ENCODE measurements at regions not wholly inside any gene's neighbourhood (a gene's known extent, or its start where the extent isn't known, plus 50 kb on each side); places are given as distances from the start of the nearest gene placed in this dataset.
"Not testable (repeated sequence)": the region's sequence is repeated elsewhere in the genome, so short reads cannot be mapped to it uniquely, and the experiment has no call there.

DNA sequence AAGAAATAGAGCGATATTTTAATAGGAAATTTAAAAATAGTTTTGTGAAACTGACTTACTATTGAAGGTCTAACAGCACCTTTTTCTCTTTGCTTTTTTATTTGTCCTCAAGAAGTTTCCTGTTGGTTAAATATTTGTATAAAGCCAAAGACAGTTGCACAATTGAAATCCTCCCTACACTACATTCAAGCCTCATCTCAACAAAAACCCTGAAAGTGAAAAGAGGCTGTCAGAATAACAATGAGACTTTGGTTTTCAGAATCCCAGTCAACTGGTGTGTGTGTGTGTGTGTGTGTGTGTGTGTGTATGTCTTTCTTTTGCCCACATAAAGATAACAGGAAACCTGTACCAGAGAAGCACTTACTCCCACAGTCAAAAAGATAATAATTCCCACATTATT lies 313.6 kb upstream of the FRG1 start:
- H3K36me3 ChIP-seq (ENCODE audit: control insufficient read depth in 2 of 2, extremely low read depth in 1 of 2, insufficient read depth in 1 of 2, low read length in 1 of 2); H3K4me1 ChIP-seq (ENCODE audit: control insufficient read depth in 1 of 2, extremely low read depth in 1 of 2, insufficient read depth in 2 of 2, low read length in 2 of 2); CTCF ChIA-PET; POLR2A ChIA-PET; H3K4me3 Mint-ChIP-seq; H3K9me3 Mint-ChIP-seq; H3K4me3 ChIP-seq (ENCODE audit: control insufficient read depth in 1 of 2, extremely low read depth in 1 of 2, low read length in 1 of 2); DNase-seq; H3K27ac Mint-ChIP-seq; H3K9me3 ChIP-seq; ATAC-seq (replicated peaks in 1 of 4); H3K27ac ChIP-seq (ENCODE audit: low read length); H3K27me3 ChIP-seq (replicated peaks in 1 of 2; ENCODE audit: control insufficient read depth in 2 of 2, extremely low read depth in 1 of 2, insufficient read depth in 2 of 2, low read length in 1 of 2); H3K27me3 Mint-ChIP-seq; H3K4me1 Mint-ChIP-seq; H3K36me3 Mint-ChIP-seq: not testable (repeated sequence)
- WGBS (ENCODE audit: insufficient coverage), result no CpG with 5 or more reads among the region's 1 CpG

- H3K4me1 Mint-ChIP-seq; H3K4me3 Mint-ChIP-seq; H3K9me3 ChIP-seq; H3K4me1 ChIP-seq (ENCODE audit: control insufficient read depth in 1 of 2, extremely low read depth in 1 of 2, insufficient read depth in 2 of 2, low read length in 2 of 2); H3K27ac Mint-ChIP-seq; POLR2A ChIA-PET; H3K9me3 Mint-ChIP-seq; H3K36me3 ChIP-seq (ENCODE audit: control insufficient read depth in 2 of 2, extremely low read depth in 1 of 2, insufficient read depth in 1 of 2, low read length in 1 of 2); H3K4me3 ChIP-seq (ENCODE audit: control insufficient read depth in 1 of 2, extremely low read depth in 1 of 2, low read length in 1 of 2); H3K36me3 Mint-ChIP-seq; DNase-seq; ATAC-seq (replicated peaks in 1 of 4); H3K27me3 ChIP-seq (replicated peaks in 1 of 2; ENCODE audit: control insufficient read depth in 2 of 2, extremely low read depth in 1 of 2, insufficient read depth in 2 of 2, low read length in 1 of 2); CTCF ChIA-PET; H3K27me3 Mint-ChIP-seq; H3K27ac ChIP-seq (ENCODE audit: low read length): not testable (repeated sequence)
- no CpG with 5 or more reads among the region's 3 CpGs for WGBS (ENCODE audit: insufficient coverage)
Observed at GRCh38 chr4:189629733-189630132, 310.9 kb upstream of the FRG1 start.

DNA sequence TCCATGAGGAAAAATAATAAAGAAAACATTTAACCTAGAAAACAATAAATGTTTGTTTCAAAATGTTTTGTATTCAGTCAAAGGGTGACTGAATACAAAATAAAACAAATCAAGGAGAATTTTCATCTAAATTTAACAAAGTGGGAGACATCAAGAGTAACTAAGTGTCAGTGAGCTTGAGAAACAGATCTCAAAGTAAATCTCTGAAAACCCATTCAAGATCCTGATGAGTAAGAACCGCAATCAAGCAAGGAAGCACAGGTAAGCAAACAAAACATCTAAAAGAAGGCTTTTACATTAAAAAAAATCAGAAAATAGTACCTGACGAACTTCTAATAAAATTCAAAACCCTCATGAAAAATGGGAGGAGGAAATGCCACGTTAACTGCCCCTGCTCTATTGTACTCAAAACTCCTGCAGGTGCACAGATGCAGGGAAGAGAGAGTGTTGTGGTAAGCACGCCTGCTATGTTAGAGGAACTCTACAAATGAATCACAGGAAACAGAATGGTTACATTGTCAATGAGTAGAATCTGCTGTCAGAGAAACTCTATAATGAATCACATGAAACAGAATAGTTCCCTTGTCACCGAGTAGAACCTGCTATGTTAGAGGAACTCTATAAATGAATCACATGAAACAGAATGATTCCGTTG lies 309.6 kb upstream of the FRG1 start:
- WGBS (ENCODE audit: insufficient coverage), result 60% methylated on average over 1 of the region's 6 CpGs

DNA sequence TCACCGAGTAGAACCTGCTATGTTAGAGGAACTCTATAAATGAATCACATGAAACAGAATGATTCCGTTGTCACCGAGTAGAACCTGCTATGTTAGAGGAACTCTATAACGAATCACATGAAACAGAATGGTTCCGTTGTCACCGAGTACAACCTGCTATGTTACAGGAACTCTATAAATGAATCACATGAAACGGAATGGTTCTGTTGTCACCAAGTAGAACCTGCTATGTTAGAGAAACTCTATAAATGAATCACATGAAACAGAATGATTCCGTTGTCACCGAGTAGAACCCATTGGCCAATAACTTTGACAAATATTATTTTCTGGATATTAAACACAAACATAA lies 309.1 kb upstream of the FRG1 start:
- H3K27me3 ChIP-seq (replicated peaks in 1 of 2; ENCODE audit: control insufficient read depth in 2 of 2, extremely low read depth in 1 of 2, insufficient read depth in 2 of 2, low read length in 1 of 2); H3K4me1 Mint-ChIP-seq; ATAC-seq (replicated peaks in 1 of 4); H3K27ac Mint-ChIP-seq; POLR2A ChIA-PET; H3K9me3 Mint-ChIP-seq; H3K27me3 Mint-ChIP-seq; H3K36me3 ChIP-seq (ENCODE audit: control insufficient read depth in 2 of 2, extremely low read depth in 1 of 2, insufficient read depth in 1 of 2, low read length in 1 of 2); H3K4me3 ChIP-seq (ENCODE audit: control insufficient read depth in 1 of 2, extremely low read depth in 1 of 2, low read length in 1 of 2); H3K9me3 ChIP-seq; H3K36me3 Mint-ChIP-seq; H3K27ac ChIP-seq (ENCODE audit: low read length); DNase-seq; CTCF ChIA-PET; H3K4me1 ChIP-seq (ENCODE audit: control insufficient read depth in 1 of 2, extremely low read depth in 1 of 2, insufficient read depth in 2 of 2, low read length in 2 of 2); H3K4me3 Mint-ChIP-seq: not testable (repeated sequence)
- WGBS (ENCODE audit: insufficient coverage), result 0% methylated on average over 3 of the region's 9 CpGs

More for the DNA sequence above, 309.6 kb upstream of the FRG1 start:
- H3K27me3 ChIP-seq (replicated peaks in 1 of 2; ENCODE audit: control insufficient read depth in 2 of 2, extremely low read depth in 1 of 2, insufficient read depth in 2 of 2, low read length in 1 of 2); H3K4me1 ChIP-seq (ENCODE audit: control insufficient read depth in 1 of 2, extremely low read depth in 1 of 2, insufficient read depth in 2 of 2, low read length in 2 of 2); H3K4me3 Mint-ChIP-seq; CTCF ChIA-PET; H3K27ac Mint-ChIP-seq; H3K9me3 Mint-ChIP-seq; H3K36me3 Mint-ChIP-seq; DNase-seq; H3K4me1 Mint-ChIP-seq; H3K27me3 Mint-ChIP-seq; H3K9me3 ChIP-seq; H3K4me3 ChIP-seq (ENCODE audit: control insufficient read depth in 1 of 2, extremely low read depth in 1 of 2, low read length in 1 of 2); H3K27ac ChIP-seq (ENCODE audit: low read length); POLR2A ChIA-PET; ATAC-seq (replicated peaks in 1 of 4); H3K36me3 ChIP-seq (ENCODE audit: control insufficient read depth in 2 of 2, extremely low read depth in 1 of 2, insufficient read depth in 1 of 2, low read length in 1 of 2): not testable (repeated sequence)

DNA sequence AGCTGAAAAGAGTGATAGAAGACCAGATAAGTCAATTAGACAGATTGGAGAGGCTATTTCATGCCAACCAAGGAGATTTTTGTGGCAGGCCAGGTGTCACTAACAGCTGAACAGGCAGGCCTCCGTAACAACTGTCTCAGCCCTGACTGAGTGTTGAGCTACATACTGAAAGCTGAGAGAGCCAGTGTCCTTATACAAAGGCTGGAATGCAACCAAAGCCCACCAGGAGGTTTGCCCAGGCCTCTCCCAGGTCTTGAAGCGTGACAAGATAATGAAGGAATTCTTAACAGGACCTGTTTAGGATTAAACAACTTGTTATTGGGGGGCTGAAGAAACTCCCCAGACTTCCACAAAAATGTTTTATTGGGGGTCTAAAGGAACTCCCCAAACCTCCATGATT lies 290.2 kb upstream of the FRG1 start:
- H3K27me3 Mint-ChIP-seq; H3K36me3 Mint-ChIP-seq; H3K36me3 ChIP-seq (ENCODE audit: control insufficient read depth in 2 of 2, extremely low read depth in 1 of 2, insufficient read depth in 1 of 2, low read length in 1 of 2); ATAC-seq (replicated peaks in 1 of 4); H3K4me1 ChIP-seq (ENCODE audit: control insufficient read depth in 1 of 2, extremely low read depth in 1 of 2, insufficient read depth in 2 of 2, low read length in 2 of 2); H3K27ac ChIP-seq (ENCODE audit: low read length); H3K4me1 Mint-ChIP-seq; H3K9me3 ChIP-seq; H3K27ac Mint-ChIP-seq; CTCF ChIA-PET; H3K4me3 Mint-ChIP-seq; H3K9me3 Mint-ChIP-seq; H3K27me3 ChIP-seq (replicated peaks in 1 of 2; ENCODE audit: control insufficient read depth in 2 of 2, extremely low read depth in 1 of 2, insufficient read depth in 2 of 2, low read length in 1 of 2); DNase-seq; POLR2A ChIA-PET; H3K4me3 ChIP-seq (ENCODE audit: control insufficient read depth in 1 of 2, extremely low read depth in 1 of 2, low read length in 1 of 2): not testable (repeated sequence)
- WGBS (ENCODE audit: insufficient coverage), result 71% methylated on average over 1 of the region's 2 CpGs

GRCh38 chr4:189653130-189653653 lies 287.5 kb upstream of the FRG1 start:
- CTCF ChIA-PET, H3K4me1 Mint-ChIP-seq: not testable (repeated sequence)
- WGBS (ENCODE audit: insufficient coverage), result no CpG with 5 or more reads among the region's 3 CpGs

GRCh38 chr4:189653983-189654382 lies 286.7 kb upstream of the FRG1 start:
- not testable (repeated sequence) for H3K4me1 Mint-ChIP-seq

More at GRCh38 chr4:189653130-189653653, 287.5 kb upstream of the FRG1 start:
- H3K9me3 ChIP-seq; H3K27ac ChIP-seq (ENCODE audit: low read length); H3K4me1 ChIP-seq (ENCODE audit: control insufficient read depth in 1 of 2, extremely low read depth in 1 of 2, insufficient read depth in 2 of 2, low read length in 2 of 2); ATAC-seq (replicated peaks in 1 of 4); POLR2A ChIA-PET; H3K27me3 ChIP-seq (replicated peaks in 1 of 2; ENCODE audit: control insufficient read depth in 2 of 2, extremely low read depth in 1 of 2, insufficient read depth in 2 of 2, low read length in 1 of 2); H3K9me3 Mint-ChIP-seq; H3K27me3 Mint-ChIP-seq; DNase-seq; H3K27ac Mint-ChIP-seq; H3K4me3 Mint-ChIP-seq; H3K4me3 ChIP-seq (ENCODE audit: control insufficient read depth in 1 of 2, extremely low read depth in 1 of 2, low read length in 1 of 2); H3K36me3 ChIP-seq (ENCODE audit: control insufficient read depth in 2 of 2, extremely low read depth in 1 of 2, insufficient read depth in 1 of 2, low read length in 1 of 2); H3K36me3 Mint-ChIP-seq: not testable (repeated sequence)

More at GRCh38 chr4:189653983-189654382, 286.7 kb upstream of the FRG1 start:
- H3K27ac ChIP-seq (ENCODE audit: low read length); DNase-seq; H3K27me3 ChIP-seq (replicated peaks in 1 of 2; ENCODE audit: control insufficient read depth in 2 of 2, extremely low read depth in 1 of 2, insufficient read depth in 2 of 2, low read length in 1 of 2); H3K9me3 Mint-ChIP-seq; H3K27ac Mint-ChIP-seq; POLR2A ChIA-PET; H3K4me1 ChIP-seq (ENCODE audit: control insufficient read depth in 1 of 2, extremely low read depth in 1 of 2, insufficient read depth in 2 of 2, low read length in 2 of 2); H3K4me3 Mint-ChIP-seq; ATAC-seq (replicated peaks in 1 of 4); H3K36me3 Mint-ChIP-seq; H3K27me3 Mint-ChIP-seq; H3K36me3 ChIP-seq (ENCODE audit: control insufficient read depth in 2 of 2, extremely low read depth in 1 of 2, insufficient read depth in 1 of 2, low read length in 1 of 2); CTCF ChIA-PET; H3K9me3 ChIP-seq; H3K4me3 ChIP-seq (ENCODE audit: control insufficient read depth in 1 of 2, extremely low read depth in 1 of 2, low read length in 1 of 2): not testable (repeated sequence)
- no CpG with 5 or more reads among the region's 7 CpGs for WGBS (ENCODE audit: insufficient coverage)

All from T-cell (primary cell).